ENCODE measurements at regions not wholly inside any gene's neighbourhood (a gene's known extent, or its start where the extent isn't known, plus 50 kb on each side); places are given as distances from the start of the nearest gene placed in this dataset.

DNA sequence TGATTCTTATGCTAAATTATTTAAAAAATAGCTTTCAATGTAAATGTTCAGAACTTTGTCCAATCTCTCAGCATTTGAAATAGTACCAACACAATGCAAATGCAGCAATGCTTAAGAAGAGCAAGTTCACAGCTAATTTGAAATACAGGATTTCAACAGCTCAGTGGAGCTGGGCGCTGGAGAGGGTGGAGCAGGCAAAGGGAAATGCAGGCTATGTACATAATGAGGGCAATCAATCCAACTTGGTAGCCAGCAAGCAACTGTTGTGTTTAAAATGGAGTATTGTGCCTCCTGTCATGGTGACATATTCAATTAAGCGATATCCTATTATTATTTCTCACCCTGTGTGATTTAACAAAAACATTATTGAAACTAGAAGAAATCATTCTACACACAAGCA is 568.8 kb downstream of the PSAT1 start:
- Histone ChIP-seq H3K4me3 (ENCODE audit: low read length) (no peak overlapping the region), H3K36me3 (replicated peaks; ENCODE audit: low read depth, low read length) (no peaks in the 10 kb centered on the region), H3K9ac (ENCODE audit: low read length) (no peak overlapping the region), H3K79me2 (ENCODE audit: low read length) (no peaks in the 10 kb centered on the region), H3K4me2 (ENCODE audit: low read length) (no peak overlapping the region), H3K27me3 (ENCODE audit: low read depth, low read length) (no peaks in the 10 kb centered on the region), H2AFZ (ENCODE audit: low read depth, low read length) (no peak overlapping the region), H3K27ac (ENCODE audit: low read length) (no peak overlapping the region), H4K20me1 (ENCODE audit: insufficient read depth, low read length) (no peaks in the 10 kb centered on the region), H3K4me1 (ENCODE audit: low read length) (0 out of 2 replicates have a peak, but pooled peaks cover 3% of the 10 kb centered on the region), H3K9me3 (ENCODE audit: insufficient read depth, low read length) (no peaks in the 10 kb centered on the region)
- TF ChIP-seq, protein P1, sequence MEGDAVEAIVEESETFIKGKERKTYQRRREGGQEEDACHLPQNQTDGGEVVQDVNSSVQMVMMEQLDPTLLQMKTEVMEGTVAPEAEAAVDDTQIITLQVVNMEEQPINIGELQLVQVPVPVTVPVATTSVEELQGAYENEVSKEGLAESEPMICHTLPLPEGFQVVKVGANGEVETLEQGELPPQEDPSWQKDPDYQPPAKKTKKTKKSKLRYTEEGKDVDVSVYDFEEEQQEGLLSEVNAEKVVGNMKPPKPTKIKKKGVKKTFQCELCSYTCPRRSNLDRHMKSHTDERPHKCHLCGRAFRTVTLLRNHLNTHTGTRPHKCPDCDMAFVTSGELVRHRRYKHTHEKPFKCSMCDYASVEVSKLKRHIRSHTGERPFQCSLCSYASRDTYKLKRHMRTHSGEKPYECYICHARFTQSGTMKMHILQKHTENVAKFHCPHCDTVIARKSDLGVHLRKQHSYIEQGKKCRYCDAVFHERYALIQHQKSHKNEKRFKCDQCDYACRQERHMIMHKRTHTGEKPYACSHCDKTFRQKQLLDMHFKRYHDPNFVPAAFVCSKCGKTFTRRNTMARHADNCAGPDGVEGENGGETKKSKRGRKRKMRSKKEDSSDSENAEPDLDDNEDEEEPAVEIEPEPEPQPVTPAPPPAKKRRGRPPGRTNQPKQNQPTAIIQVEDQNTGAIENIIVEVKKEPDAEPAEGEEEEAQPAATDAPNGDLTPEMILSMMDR (IDR thresholded peaks at IDR 0.05; ENCODE audit: low read depth, low read length) = no peak
- no peak for TF ChIP-seq EZH2phosphoT487 (IDR thresholded peaks at IDR 0.05; ENCODE audit: low read depth)

- no peak for TF ChIP-seq EZH2phosphoT487 (IDR thresholded peaks at IDR 0.05; ENCODE audit: low read depth)
- TF ChIP-seq, protein P1 (IDR thresholded peaks at IDR 0.05; ENCODE audit: low read depth, low read length) = no peak
- Histone ChIP-seq H4K20me1 (ENCODE audit: insufficient read depth, low read length) (no peaks in the 10 kb centered on the region), H3K4me2 (ENCODE audit: low read length) (no peak overlapping the region), H3K4me1 (ENCODE audit: low read length) (no peaks in the 10 kb centered on the region), H2AFZ (ENCODE audit: low read depth, low read length) (no peak overlapping the region), H3K9ac (ENCODE audit: low read length) (no peak overlapping the region), H3K36me3 (replicated peaks; ENCODE audit: low read depth, low read length) (no peaks in the 10 kb centered on the region), H3K79me2 (ENCODE audit: low read length) (no peaks in the 10 kb centered on the region), H3K9me3 (ENCODE audit: insufficient read depth, low read length) (no peaks in the 10 kb centered on the region), H3K27me3 (ENCODE audit: low read depth, low read length) (no peaks in the 10 kb centered on the region), H3K27ac (ENCODE audit: low read length) (no peak overlapping the region), H3K4me3 (ENCODE audit: low read length) (no peak overlapping the region)
Observed at GRCh38 chr9:78866207-78867132, 569.5 kb downstream of the PSAT1 start.

DNA sequence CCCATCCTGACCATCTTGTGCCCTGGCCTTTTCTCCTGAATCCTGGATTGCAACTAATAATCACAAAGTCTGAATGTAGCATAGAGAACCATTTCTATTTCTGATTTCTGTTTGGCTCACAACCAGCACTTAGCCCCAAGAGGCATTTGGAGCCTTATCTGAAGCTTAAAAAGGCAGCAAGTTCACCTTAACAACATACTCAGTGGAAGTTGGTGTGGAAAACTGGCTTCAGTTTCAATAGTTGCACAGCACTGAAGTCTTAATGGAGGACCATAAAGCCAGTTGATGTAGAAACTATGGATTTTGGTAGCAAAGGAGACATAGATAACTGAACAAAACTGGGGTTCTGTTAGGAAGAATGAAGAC is 574.1 kb downstream of the PSAT1 start:
- no peak overlapping the region for H3K9ac ChIP-seq (ENCODE audit: low read length)
- H3K4me1 ChIP-seq (ENCODE audit: low read length) = no peaks in the 10 kb centered on the region
- no peak overlapping the region for H3K4me2 ChIP-seq (ENCODE audit: low read length)
- H3K27ac ChIP-seq (ENCODE audit: low read length) = no peak overlapping the region
- no peaks in the 10 kb centered on the region for H3K79me2 ChIP-seq (ENCODE audit: low read length)
- TF ChIP-seq EZH2phosphoT487 (IDR thresholded peaks at IDR 0.05; ENCODE audit: low read depth) = no peak
- TF ChIP-seq, protein P1 (IDR thresholded peaks at IDR 0.05; ENCODE audit: low read depth, low read length) = no peak
- no peaks in the 10 kb centered on the region for H3K36me3 ChIP-seq (replicated peaks; ENCODE audit: low read depth, low read length)
- H2AFZ ChIP-seq (ENCODE audit: low read depth, low read length) = no peak overlapping the region
- no peaks in the 10 kb centered on the region for H4K20me1 ChIP-seq (ENCODE audit: insufficient read depth, low read length)
- no peaks in the 10 kb centered on the region for H3K27me3 ChIP-seq (ENCODE audit: low read depth, low read length)
- no peak overlapping the region for H3K4me3 ChIP-seq (ENCODE audit: low read length)
- no peaks in the 10 kb centered on the region for H3K9me3 ChIP-seq (ENCODE audit: insufficient read depth, low read length)

- Histone ChIP-seq H3K9me3 (ENCODE audit: insufficient read depth, low read length) (no peaks in the 10 kb centered on the region), H2AFZ (ENCODE audit: low read depth, low read length) (no peak overlapping the region), H3K79me2 (ENCODE audit: low read length) (no peaks in the 10 kb centered on the region), H3K4me3 (ENCODE audit: low read length) (no peak overlapping the region), H3K27me3 (ENCODE audit: low read depth, low read length) (no peaks in the 10 kb centered on the region), H3K36me3 (replicated peaks; ENCODE audit: low read depth, low read length) (no peaks in the 10 kb centered on the region), H3K9ac (ENCODE audit: low read length) (no peak overlapping the region), H3K4me2 (ENCODE audit: low read length) (no peak overlapping the region), H4K20me1 (ENCODE audit: insufficient read depth, low read length) (no peaks in the 10 kb centered on the region), H3K4me1 (ENCODE audit: low read length) (no peaks in the 10 kb centered on the region), H3K27ac (ENCODE audit: low read length) (no peak overlapping the region)
- no peak for TF ChIP-seq EZH2phosphoT487 (IDR thresholded peaks at IDR 0.05; ENCODE audit: low read depth)
- TF ChIP-seq, protein P1 (IDR thresholded peaks at IDR 0.05; ENCODE audit: low read depth, low read length) = no peak
Observed at GRCh38 chr9:78871452-78872331, 574.8 kb downstream of the PSAT1 start.
